GM19463 (cell line): ENCODE measurements at regions not wholly inside any gene's neighbourhood (a gene's known extent, or its start where the extent isn't known, plus 50 kb on each side); places are given as distances from the start of the nearest gene placed in this dataset.

ENCODE experiments used
- ATAC-seq: cut with Tn5 transposase; IDR thresholded peaks from one replicate; pipeline ENCODE4 v1.9.1; 2021; ENCODE audit warnings: mild to moderate bottlenecking, moderate library complexity; ENCODE audit not compliant: unreplicated experiment

GRCh38 chr7:19235680-19236079, 90.5 kb upstream of the FERD3L start:
- no peak for ATAC-seq

DNA sequence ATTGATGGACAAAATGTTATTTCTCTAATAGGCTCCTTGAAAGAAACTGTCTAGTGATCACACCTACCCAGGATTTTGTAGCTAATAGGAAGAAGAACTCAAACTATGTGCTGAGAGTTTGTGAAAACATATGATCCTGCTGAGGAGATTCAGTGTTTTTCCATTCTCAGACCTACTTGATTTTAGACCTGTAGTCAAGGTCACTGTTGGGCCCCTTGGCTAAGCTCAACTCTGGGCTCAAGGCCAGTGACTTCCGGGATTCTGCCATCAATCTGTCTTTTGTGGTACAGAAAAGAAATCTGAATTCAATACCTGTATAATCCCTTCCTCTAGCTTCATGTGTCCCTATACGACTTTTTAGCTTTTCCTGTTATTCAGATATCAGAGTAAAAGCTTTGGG, 79.7 kb upstream of the FERD3L start:
- ATAC-seq, result no peak

- ATAC-seq, result no peak
Observed at GRCh38 chr7:19215412-19215811, 70.2 kb upstream of the FERD3L start.

DNA sequence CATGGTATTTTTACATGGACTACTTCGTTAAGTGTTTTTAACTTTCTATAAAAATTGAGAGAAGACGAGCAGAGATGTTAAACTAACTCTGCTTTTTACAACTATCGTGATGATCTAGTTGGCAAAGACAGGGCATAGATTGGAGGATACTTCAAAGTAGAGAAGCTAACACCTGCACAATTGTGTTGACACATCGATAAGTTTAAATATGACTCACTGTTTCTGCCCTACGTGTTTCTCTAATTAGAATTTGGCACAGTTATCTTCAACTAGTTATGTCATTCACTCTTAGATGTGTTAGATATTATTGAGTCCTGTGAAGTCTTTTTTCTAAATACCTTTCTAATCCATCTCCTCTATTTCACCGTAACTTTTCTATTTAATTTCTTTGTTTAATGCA, 68.5 kb upstream of the FERD3L start:
- ATAC-seq, result no peak

DNA sequence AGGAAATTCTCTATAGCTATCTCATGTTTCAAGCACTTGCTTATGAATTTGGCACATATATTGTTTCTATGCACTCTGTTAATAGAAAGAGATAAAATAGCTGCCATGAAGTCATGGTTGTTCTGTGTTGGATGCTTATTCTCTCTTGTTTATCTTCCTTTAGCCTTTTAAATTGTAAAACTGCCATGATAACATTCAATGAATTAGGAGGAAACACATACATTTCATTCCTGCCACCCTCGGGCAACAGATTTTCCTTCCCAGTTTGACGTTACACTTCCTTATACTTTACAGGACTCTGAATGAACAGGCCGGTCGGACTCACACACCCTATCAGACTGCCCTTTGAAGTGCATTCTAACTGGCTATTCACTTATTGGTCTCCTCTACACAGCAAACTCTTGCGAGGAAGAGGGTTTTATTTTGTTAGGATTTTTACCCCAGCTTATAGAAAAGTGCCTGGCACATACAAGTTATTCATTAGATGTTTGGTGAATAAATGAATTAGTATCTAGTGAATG, 65.7 kb upstream of the FERD3L start:
- ATAC-seq, result no peak

- ATAC-seq, result no peak
Observed at GRCh38 chr7:19209166-19209696, 64.0 kb upstream of the FERD3L start.

DNA sequence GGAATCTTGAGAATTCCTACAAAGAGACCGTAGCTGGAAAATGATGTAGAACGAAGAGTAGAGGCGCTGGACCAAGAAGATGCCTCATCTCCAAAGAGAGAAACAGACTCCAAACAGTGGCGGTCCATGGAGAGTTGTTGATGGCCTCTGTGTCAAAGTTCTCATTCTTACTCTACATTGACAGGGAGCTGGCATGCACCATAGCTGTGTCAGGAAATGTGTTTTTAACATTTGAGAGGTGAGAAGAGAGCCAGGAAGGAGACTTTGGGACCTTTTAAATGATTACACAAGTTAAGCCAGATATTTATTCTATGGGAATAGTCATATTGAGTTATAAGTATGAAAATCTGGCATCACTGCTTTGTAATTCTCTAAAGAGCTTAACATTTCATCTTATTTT, 61.5 kb upstream of the FERD3L start:
- no peak for ATAC-seq

- ATAC-seq, result no peak
Observed at GRCh38 chr7:19203686-19204085, 58.5 kb upstream of the FERD3L start.

DNA sequence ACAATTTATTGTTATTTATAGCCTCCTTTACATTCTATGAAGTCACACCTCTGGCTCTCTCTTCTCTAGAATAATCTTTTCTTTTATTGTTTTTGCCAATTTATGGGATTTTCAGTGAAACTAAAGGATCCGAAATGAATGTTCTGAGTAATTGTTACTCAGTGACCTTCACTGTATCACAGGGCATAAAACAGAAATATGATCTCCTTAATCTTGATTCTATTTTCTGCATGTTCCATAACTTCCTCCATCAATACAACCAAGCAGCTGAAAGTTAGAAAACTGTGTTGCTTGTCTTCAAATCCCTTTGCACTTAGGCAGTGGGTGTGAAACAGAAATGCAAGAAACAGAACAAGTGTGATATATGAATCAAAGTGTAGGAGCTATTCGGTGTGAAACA, 57.4 kb upstream of the FERD3L start:
- no peak for ATAC-seq
